Tibial nerve (tissue), 4 donors: ENCODE measurements at regions not wholly inside any gene's neighbourhood (a gene's known extent, or its start where the extent isn't known, plus 50 kb on each side); places are given as distances from the start of the nearest gene placed in this dataset.

ENCODE experiments used
- EP300 ChIP-seq, 2 donors: sonication (generic); formaldehyde crosslinking; IDR thresholded peaks; one replicate each; pipeline ENCODE4 v1.6.1; 2017; ENCODE audit warnings: antibody characterized with exemption in 2 of 2, mild to moderate bottlenecking in 1 of 2
- TF ChIP-seq, protein P1 (sequence below), 5 experiments: fragments of 200-600 bp in 3 of 5; fragments of 450-650 bp in 2 of 5; sonication (generic) in 3 of 5; IDR thresholded peaks; one replicate each; pipeline ENCODE4 v1.5.1; 2016 to 2019; ENCODE audit warnings: antibody characterized with exemption in 5 of 5, mild to moderate bottlenecking in 3 of 5, moderate library complexity in 2 of 5

DNA sequence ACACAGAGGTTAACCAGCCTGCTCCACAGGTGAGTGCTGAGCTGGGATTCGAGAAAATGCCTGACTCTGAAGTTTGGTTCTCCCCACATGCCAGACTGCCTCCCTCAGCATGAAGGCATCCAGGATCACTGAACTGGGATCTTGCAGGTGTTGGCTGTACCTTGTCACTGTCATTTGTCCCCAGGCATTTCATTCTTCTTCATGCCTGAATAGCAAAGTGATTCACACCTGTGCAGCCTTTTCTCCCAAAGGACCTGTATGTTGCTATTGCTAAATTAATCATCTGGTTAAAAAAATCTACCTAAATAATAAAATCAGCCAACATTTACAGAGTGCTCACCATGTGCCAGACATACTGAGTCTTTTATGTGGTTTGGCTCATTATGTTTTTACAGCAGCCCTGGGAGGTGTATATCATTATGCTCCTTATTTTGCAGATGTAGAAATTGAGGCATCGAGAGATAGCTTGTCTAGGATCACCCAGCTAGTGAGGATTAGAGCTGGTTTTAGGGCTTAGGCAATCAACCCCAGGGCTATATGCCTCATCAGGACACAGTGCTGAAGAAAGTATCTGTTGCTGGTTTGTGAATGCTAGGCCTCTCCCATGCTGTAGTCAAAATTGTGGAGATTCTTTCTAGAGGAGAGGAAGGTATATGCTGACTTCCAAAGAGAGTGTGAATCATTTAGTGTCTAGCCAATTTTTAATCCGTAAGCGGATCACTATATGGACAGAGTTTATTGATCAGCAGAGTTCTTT lies 204.4 kb downstream of the HIPK3 start:
- TF ChIP-seq, protein P1, sequence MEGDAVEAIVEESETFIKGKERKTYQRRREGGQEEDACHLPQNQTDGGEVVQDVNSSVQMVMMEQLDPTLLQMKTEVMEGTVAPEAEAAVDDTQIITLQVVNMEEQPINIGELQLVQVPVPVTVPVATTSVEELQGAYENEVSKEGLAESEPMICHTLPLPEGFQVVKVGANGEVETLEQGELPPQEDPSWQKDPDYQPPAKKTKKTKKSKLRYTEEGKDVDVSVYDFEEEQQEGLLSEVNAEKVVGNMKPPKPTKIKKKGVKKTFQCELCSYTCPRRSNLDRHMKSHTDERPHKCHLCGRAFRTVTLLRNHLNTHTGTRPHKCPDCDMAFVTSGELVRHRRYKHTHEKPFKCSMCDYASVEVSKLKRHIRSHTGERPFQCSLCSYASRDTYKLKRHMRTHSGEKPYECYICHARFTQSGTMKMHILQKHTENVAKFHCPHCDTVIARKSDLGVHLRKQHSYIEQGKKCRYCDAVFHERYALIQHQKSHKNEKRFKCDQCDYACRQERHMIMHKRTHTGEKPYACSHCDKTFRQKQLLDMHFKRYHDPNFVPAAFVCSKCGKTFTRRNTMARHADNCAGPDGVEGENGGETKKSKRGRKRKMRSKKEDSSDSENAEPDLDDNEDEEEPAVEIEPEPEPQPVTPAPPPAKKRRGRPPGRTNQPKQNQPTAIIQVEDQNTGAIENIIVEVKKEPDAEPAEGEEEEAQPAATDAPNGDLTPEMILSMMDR (IDR thresholded peaks at IDR 0.05) = no peak
- no peak for TF ChIP-seq EP300 (IDR thresholded peaks at IDR 0.05)
